HT-29 (cell line): ENCODE measurements at regions not wholly inside any gene's neighbourhood (a gene's known extent, or its start where the extent isn't known, plus 50 kb on each side); places are given as distances from the start of the nearest gene placed in this dataset.
A peak's percentile ranks its signal among the peaks of the same experiment; 100 is the strongest.
"Not testable (repeated sequence)": the region's sequence is repeated elsewhere in the genome, so short reads cannot be mapped to it uniquely, and the experiment has no call there.

Experiments used
- DNase-seq: peaks from one replicate; pipeline ENCODE4 v3.0.0-alpha.2; 2015; ENCODE audit warnings: low spot score

- DNase-seq: no peak
Measured at GRCh38 chr13:109276261-109276660, 510.1 kb downstream of the IRS2 start.

- DNase-seq: peak; percentile 83
Measured at GRCh38 chr13:109275852-109276251, 510.5 kb downstream of the IRS2 start.

- DNase-seq: no peak
Measured at GRCh38 chr13:109275139-109275745, 511.1 kb downstream of the IRS2 start.

GRCh38 chr13:109274188-109274821 lies 512.1 kb downstream of the IRS2 start:
- no peak for DNase-seq

GRCh38 chr13:109273326-109273751 lies 513.0 kb downstream of the IRS2 start:
- no peak for DNase-seq

- DNase-seq: no peak
Measured at GRCh38 chr13:109272595-109273325, 513.6 kb downstream of the IRS2 start.

- DNase-seq: no peak
Measured at GRCh38 chr13:109271555-109272541, 514.5 kb downstream of the IRS2 start.

GRCh38 chr13:109271061-109271460 lies 515.3 kb downstream of the IRS2 start:
- no peak for DNase-seq

GRCh38 chr13:109269381-109269780 lies 517.0 kb downstream of the IRS2 start:
- not testable (repeated sequence) for DNase-seq

GRCh38 chr13:109268492-109268891 lies 517.9 kb downstream of the IRS2 start:
- DNase-seq: not testable (repeated sequence)

- not testable (repeated sequence) for DNase-seq
Measured at GRCh38 chr13:109267400-109267799, 519.0 kb downstream of the IRS2 start.

GRCh38 chr13:109265438-109265742 lies 521.0 kb downstream of the IRS2 start:
- peak; percentile 32 for DNase-seq

GRCh38 chr13:109264603-109265437 lies 521.6 kb downstream of the IRS2 start:
- peak; percentile 65 for DNase-seq

- not testable (repeated sequence) for DNase-seq
Measured at GRCh38 chr13:109257761-109258157, 528.6 kb downstream of the IRS2 start.
